Left ventricle myocardium inferior (tissue), 1 donor: ENCODE measurements at regions not wholly inside any gene's neighbourhood (a gene's known extent, or its start where the extent isn't known, plus 50 kb on each side); places are given as distances from the start of the nearest gene placed in this dataset.

Experiments
- DNase-seq: peaks from one replicate; pipeline ENCODE4 v3.0.0-alpha.2; 2020
- H3K27ac ChIP-seq: fragments of 200-600 bp; replicated peaks from 2 replicates; pipeline ENCODE4 v1.8.0; 2021
- H3K27me3 ChIP-seq: fragments of 200-600 bp; 2 replicates; pipeline ENCODE4 v1.8.0; 2021; ENCODE audit warnings: low read depth
- H3K36me3 ChIP-seq: fragments of 200-600 bp; 2 replicates; pipeline ENCODE4 v1.8.0; 2021
- H3K4me1 ChIP-seq: fragments of 200-600 bp; 2 replicates; pipeline ENCODE4 v1.8.0; 2021
- H3K4me3 ChIP-seq: fragments of 200-600 bp; 2 replicates; pipeline ENCODE4 v1.8.0; 2021; ENCODE audit warnings: mild to moderate bottlenecking, moderate library complexity
- H3K9me3 ChIP-seq: fragments of 200-600 bp; replicated peaks from 2 replicates; pipeline ENCODE4 v1.8.0; 2021
- CTCF ChIP-seq: fragments of 200-600 bp; IDR thresholded peaks from 2 replicates; pipeline ENCODE4 v1.8.0; 2021; ENCODE audit warnings: antibody characterized with exemption, mild to moderate bottlenecking, borderline replicate concordance
- intact Hi-C: fragments of 100-400 bp; cut with micrococcal nuclease; formaldehyde crosslinking; loops from one replicate; pipeline ENCODE4 v1.11.0; 2022
- donor health status: DM: no; HTN: yes; CAD: no; lungs with severe emphysema.

DNA sequence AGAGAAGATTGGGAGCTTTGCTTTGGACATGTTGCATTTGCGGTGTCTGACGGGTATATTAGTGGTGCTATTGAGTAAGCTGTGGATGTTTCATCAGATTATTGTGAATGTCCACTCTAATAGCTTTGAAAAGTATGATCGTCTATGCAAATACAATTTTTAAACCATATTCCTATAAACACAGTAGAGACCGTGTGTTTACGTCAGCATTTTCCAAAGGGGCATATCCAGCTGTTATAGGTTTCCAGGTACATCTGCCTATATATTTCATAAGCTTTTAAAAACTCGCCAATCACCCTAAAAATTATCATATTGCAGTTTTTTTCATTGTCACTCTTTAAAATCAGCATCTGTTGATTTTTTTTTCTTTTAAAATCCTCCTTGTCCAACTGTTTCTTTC lies 91.7 kb downstream of the NKX2-1 start:
- H3K4me1 ChIP-seq, result no peaks in the 10 kb centered on the region
- no peak for TF ChIP-seq CTCF
- no peak overlapping the region for H3K27ac ChIP-seq
- no peak for DNase-seq
- no peak overlapping the region for H3K4me3 ChIP-seq
- H3K27me3 ChIP-seq, result peaks cover 7% of the 10 kb centered on the region
- H3K36me3 ChIP-seq, result no peaks in the 10 kb centered on the region
- intact Hi-C loops, result no loop called here
- H3K9me3 ChIP-seq, result no peaks in the 10 kb centered on the region

- Histone ChIP-seq H3K9me3 (no peaks in the 10 kb centered on the region), H3K4me1 (no peaks in the 10 kb centered on the region), H3K36me3 (no peaks in the 10 kb centered on the region), H3K27me3 (peaks cover 7% of the 10 kb centered on the region), H3K4me3 (no peak overlapping the region), H3K27ac (no peak overlapping the region)
- no peak for TF ChIP-seq CTCF
- intact Hi-C loops, result no loop called here
- no peak for DNase-seq
Observed at GRCh38 chr14:36426836-36427235, 93.2 kb downstream of the NKX2-1 start.

DNA sequence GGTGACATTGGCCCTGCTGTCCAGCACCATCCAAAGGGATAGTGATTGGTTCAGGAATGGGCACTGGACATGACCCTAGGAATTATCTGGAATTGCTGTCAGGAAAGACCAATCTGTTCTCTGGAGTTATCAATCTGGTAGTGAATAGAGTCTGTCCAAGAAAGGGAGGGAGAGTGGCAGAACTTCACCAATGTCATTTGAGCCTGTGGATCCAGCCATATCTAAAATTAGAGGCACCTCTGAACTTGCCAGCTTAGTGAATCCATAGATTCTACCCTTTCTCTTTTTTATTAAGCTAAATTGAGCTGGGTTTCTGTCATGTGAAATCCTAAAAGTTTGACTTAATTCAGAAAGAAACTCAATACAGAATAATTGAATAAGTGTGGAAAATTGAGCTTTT lies 93.9 kb downstream of the NKX2-1 start:
- intact Hi-C loops, result no loop called here
- no peak for DNase-seq
- Histone ChIP-seq H3K27me3 (peaks cover 7% of the 10 kb centered on the region), H3K36me3 (no peaks in the 10 kb centered on the region), H3K4me3 (no peak overlapping the region), H3K9me3 (no peaks in the 10 kb centered on the region), H3K4me1 (no peaks in the 10 kb centered on the region), H3K27ac (no peak overlapping the region)
- no peak for TF ChIP-seq CTCF

DNA sequence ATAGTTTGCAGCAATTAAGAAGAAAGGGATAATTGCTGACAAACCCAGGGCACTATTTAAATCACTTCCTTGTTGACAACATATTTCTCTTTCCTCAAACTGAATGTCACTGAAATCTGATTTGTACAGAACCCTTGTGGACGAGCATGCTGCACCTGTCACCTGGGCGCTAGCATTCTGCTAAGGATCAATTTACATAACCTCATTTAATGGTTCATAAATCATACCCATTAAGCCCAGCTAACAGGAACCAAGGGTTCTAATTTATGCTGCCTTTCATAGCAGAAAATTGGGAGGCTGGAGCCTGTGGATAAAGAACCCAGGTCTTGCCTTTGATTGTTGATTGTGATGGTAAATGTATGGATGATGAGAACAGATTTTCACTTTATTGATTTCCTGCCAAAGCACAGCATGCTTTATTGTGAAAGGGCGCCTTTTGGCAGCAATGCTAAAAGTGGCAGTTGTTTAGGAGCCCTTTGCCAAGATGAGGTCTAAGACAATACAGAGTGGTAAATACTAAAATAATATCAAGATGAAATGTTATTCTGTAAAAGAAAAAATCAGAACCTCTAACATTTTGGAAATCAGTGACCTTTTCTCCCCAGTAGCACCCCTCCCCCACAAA lies 95.4 kb downstream of the NKX2-1 start:
- no peak for TF ChIP-seq CTCF
- H3K27me3 ChIP-seq, result no peaks in the 10 kb centered on the region
- intact Hi-C loops, result no loop called here
- no peaks in the 10 kb centered on the region for H3K36me3 ChIP-seq
- no peak overlapping the region for H3K27ac ChIP-seq
- no peaks in the 10 kb centered on the region for H3K9me3 ChIP-seq
- no peak for DNase-seq
- H3K4me1 ChIP-seq, result no peaks in the 10 kb centered on the region
- no peak overlapping the region for H3K4me3 ChIP-seq

DNA sequence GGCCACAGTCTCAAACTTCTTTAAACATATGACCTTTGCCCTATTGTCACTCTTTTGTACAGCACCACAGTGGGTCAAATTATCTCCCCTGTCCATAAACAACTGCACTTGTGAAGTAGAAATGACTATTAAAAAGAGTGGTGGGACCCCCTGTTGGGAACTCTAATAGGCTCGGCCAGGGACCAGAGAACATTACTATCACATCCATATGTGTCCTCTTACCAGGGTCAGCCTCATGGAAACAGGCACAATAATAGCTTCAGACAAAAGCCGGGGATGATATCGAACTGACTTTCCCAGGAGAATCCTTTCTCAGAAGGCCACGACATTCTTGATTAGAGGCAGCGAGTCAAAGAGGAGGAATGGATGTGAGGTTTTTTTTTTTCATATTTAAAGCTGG lies 96.6 kb downstream of the NKX2-1 start:
- Histone ChIP-seq H3K9me3 (no peaks in the 10 kb centered on the region), H3K27me3 (no peaks in the 10 kb centered on the region), H3K27ac (no peak overlapping the region), H3K36me3 (no peaks in the 10 kb centered on the region), H3K4me3 (no peak overlapping the region), H3K4me1 (no peaks in the 10 kb centered on the region)
- no peak for TF ChIP-seq CTCF
- DNase-seq, result no peak
- intact Hi-C loops, result no loop called here
